Loucy (cell line): ENCODE measurements at regions not wholly inside any gene's neighbourhood (a gene's known extent, or its start where the extent isn't known, plus 50 kb on each side); places are given as distances from the start of the nearest gene placed in this dataset.

ENCODE experiments used
- H2AFZ ChIP-seq: fragments of 200-600 bp; sonication (generic); 2 replicates; pipeline ENCODE4 v1.6.0; 2016; ENCODE audit warnings: antibody characterized with exemption, mild to moderate bottlenecking, low read length, moderate library complexity
- H3F3A ChIP-seq: fragments of 200-600 bp; 2 replicates; pipeline ENCODE4 v1.6.0; 2016; ENCODE audit warnings: antibody characterized with exemption, low read depth, mild to moderate bottlenecking
- H3K27me3 ChIP-seq: fragments of 200-600 bp; sonication (generic); 2 replicates; pipeline ENCODE4 v1.6.1; 2014; ENCODE audit warnings: low read length, mild to moderate bottlenecking; ENCODE audit not compliant: insufficient read depth, poor library complexity, severe bottlenecking
- H3K36me3 ChIP-seq: fragments of 200-600 bp; sonication (generic); 2 replicates; pipeline ENCODE4 v1.6.1; 2016; ENCODE audit warnings: low read length; ENCODE audit not compliant: insufficient read depth
- H3K4me1 ChIP-seq: fragments of 200-600 bp; sonication (generic); 2 replicates; pipeline ENCODE4 v1.5.1; 2014; ENCODE audit warnings: low read length, mild to moderate bottlenecking; ENCODE audit not compliant: insufficient read depth, poor library complexity, severe bottlenecking
- H3K4me2 ChIP-seq: fragments of 200-600 bp; sonication (generic); 2 replicates; pipeline ENCODE4 v1.6.0; 2014; ENCODE audit warnings: antibody characterized with exemption, low read length, low read depth, mild to moderate bottlenecking; ENCODE audit not compliant: poor library complexity, severe bottlenecking
- H3K4me3 ChIP-seq: fragments of 200-600 bp; sonication (generic); 2 replicates; pipeline ENCODE4 v1.5.1; 2014; ENCODE audit warnings: low read length, mild to moderate bottlenecking, mixed read lengths; ENCODE audit not compliant: poor library complexity, severe bottlenecking
- H3K79me2 ChIP-seq: fragments of 200-600 bp; sonication (generic); 2 replicates; pipeline ENCODE4 v1.6.1; 2014; ENCODE audit warnings: low read length; ENCODE audit not compliant: insufficient read depth
- H3K9ac ChIP-seq: fragments of 200-600 bp; sonication (generic); 2 replicates; pipeline ENCODE4 v1.6.0; 2014; ENCODE audit warnings: mild to moderate bottlenecking, low read depth, low read length, moderate library complexity; ENCODE audit not compliant: poor library complexity, severe bottlenecking
- H3K9me2 ChIP-seq: fragments of 200-600 bp; sonication (generic); replicated peaks from 2 replicates; pipeline ENCODE4 v1.6.1; 2016; ENCODE audit warnings: low read depth, low read length, mixed read lengths
- H3K9me3 ChIP-seq: fragments of 200-600 bp; sonication (generic); 2 replicates; pipeline ENCODE4 v1.6.1; 2014; ENCODE audit warnings: mild to moderate bottlenecking, antibody characterized with exemption, low read length, low read depth; ENCODE audit not compliant: insufficient read depth
- H4K20me1 ChIP-seq: fragments of 200-600 bp; sonication (generic); 2 replicates; pipeline ENCODE4 v1.6.0; 2014; ENCODE audit warnings: antibody characterized with exemption, low read length, mild to moderate bottlenecking; ENCODE audit not compliant: insufficient read depth, poor library complexity, severe bottlenecking
- CTCF ChIP-seq: fragments of 200-600 bp; sonication (generic); conservative IDR thresholded peaks from 2 replicates; pipeline ENCODE4 v1.5.1; 2014; ENCODE audit warnings: mild to moderate bottlenecking, antibody characterized with exemption, low read length
- EZH2phosphoT487 ChIP-seq: fragments of 200-600 bp; IDR thresholded peaks from 2 replicates; pipeline ENCODE4 v1.6.1; 2018; ENCODE audit warnings: antibody characterized with exemption, mild to moderate bottlenecking, moderate library complexity, borderline replicate concordance

GRCh38 chr7:155209478-155210319 lies 88.0 kb upstream of the INSIG1 start:
- Histone ChIP-seq H3K36me3 (no peaks in the 10 kb centered on the region), H3K27me3 (no peaks in the 10 kb centered on the region), H3K4me1 (peaks cover 24% of the 10 kb centered on the region), H3F3A (peaks cover 5% of the 10 kb centered on the region; the same call in 1 of the 2 replicates), H3K4me3 (no peak overlapping the region), H2AFZ (no peak overlapping the region), H3K4me2 (no peak overlapping the region), H3K9me2 (no peaks in the 10 kb centered on the region), H4K20me1 (no peaks in the 10 kb centered on the region), H3K79me2 (no peaks in the 10 kb centered on the region; the same call in 1 of the 2 replicates), H3K9me3 (no peaks in the 10 kb centered on the region), H3K9ac (no peak overlapping the region)
- TF ChIP-seq CTCF = no peak
- TF ChIP-seq EZH2phosphoT487 = no peak

- H3K9me3 ChIP-seq = no peaks in the 10 kb centered on the region
- no peak overlapping the region for H3K9ac ChIP-seq
- H3K36me3 ChIP-seq = no peaks in the 10 kb centered on the region
- H3F3A ChIP-seq = peaks cover 2% of the 10 kb centered on the region; the same call in 1 of the 2 replicates
- H3K79me2 ChIP-seq = no peaks in the 10 kb centered on the region
- no peaks in the 10 kb centered on the region for H3K27me3 ChIP-seq
- TF ChIP-seq CTCF (no peak), EZH2phosphoT487 (no peak)
- no peaks in the 10 kb centered on the region for H4K20me1 ChIP-seq
- H3K4me3 ChIP-seq = no peak overlapping the region
- no peaks in the 10 kb centered on the region for H3K9me2 ChIP-seq
- H2AFZ ChIP-seq = no peak overlapping the region
- no peak overlapping the region for H3K4me2 ChIP-seq
- peaks cover 19% of the 10 kb centered on the region for H3K4me1 ChIP-seq
These were observed 87.3 kb upstream of the INSIG1 start for GRCh38 chr7:155210356-155210755.

- Histone ChIP-seq H3K4me1 (peaks cover 19% of the 10 kb centered on the region), H3K36me3 (no peaks in the 10 kb centered on the region), H4K20me1 (no peaks in the 10 kb centered on the region), H3K9me2 (no peaks in the 10 kb centered on the region), H3F3A (no peaks in the 10 kb centered on the region), H3K79me2 (no peaks in the 10 kb centered on the region), H3K27me3 (no peaks in the 10 kb centered on the region), H3K4me3 (no peak overlapping the region), H3K9me3 (no peaks in the 10 kb centered on the region), H2AFZ (no peak overlapping the region), H3K4me2 (no peak overlapping the region), H3K9ac (no peak overlapping the region)
- TF ChIP-seq CTCF (no peak), EZH2phosphoT487 (no peak)
These were observed 86.5 kb upstream of the INSIG1 start for GRCh38 chr7:155211173-155211572.
